ENCODE measurements at regions not wholly inside any gene's neighbourhood (a gene's known extent, or its start where the extent isn't known, plus 50 kb on each side); places are given as distances from the start of the nearest gene placed in this dataset.

GRCh38 chr4:116202524-116202923 lies 882.9 kb downstream of the TRAM1L1 start (continued):
- TF ChIP-seq, protein P1, sequence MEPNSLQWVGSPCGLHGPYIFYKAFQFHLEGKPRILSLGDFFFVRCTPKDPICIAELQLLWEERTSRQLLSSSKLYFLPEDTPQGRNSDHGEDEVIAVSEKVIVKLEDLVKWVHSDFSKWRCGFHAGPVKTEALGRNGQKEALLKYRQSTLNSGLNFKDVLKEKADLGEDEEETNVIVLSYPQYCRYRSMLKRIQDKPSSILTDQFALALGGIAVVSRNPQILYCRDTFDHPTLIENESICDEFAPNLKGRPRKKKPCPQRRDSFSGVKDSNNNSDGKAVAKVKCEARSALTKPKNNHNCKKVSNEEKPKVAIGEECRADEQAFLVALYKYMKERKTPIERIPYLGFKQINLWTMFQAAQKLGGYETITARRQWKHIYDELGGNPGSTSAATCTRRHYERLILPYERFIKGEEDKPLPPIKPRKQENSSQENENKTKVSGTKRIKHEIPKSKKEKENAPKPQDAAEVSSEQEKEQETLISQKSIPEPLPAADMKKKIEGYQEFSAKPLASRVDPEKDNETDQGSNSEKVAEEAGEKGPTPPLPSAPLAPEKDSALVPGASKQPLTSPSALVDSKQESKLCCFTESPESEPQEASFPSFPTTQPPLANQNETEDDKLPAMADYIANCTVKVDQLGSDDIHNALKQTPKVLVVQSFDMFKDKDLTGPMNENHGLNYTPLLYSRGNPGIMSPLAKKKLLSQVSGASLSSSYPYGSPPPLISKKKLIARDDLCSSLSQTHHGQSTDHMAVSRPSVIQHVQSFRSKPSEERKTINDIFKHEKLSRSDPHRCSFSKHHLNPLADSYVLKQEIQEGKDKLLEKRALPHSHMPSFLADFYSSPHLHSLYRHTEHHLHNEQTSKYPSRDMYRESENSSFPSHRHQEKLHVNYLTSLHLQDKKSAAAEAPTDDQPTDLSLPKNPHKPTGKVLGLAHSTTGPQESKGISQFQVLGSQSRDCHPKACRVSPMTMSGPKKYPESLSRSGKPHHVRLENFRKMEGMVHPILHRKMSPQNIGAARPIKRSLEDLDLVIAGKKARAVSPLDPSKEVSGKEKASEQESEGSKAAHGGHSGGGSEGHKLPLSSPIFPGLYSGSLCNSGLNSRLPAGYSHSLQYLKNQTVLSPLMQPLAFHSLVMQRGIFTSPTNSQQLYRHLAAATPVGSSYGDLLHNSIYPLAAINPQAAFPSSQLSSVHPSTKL (CRISPR knock-in tag; IDR thresholded peaks at IDR 0.05): no peak

- Histone ChIP-seq H3K4me1 (ENCODE audit: insufficient read depth, low read length) (no peaks in the 10 kb centered on the region), H3K36me3 (replicated peaks in 1 of 2; ENCODE audit: control insufficient read depth in 1 of 2, insufficient read depth in 2 of 2, low read length in 2 of 2) (no peaks in the 10 kb centered on the region), H3K9ac (ENCODE audit: insufficient read depth, low read depth, low read length) (no peak overlapping the region), H3K9me3 (ENCODE audit: low read length) (no peaks in the 10 kb centered on the region), H3K4me3 (replicated peaks in 1 of 3; ENCODE audit: insufficient read depth in 1 of 3, low read depth in 2 of 3, low read length in 3 of 3) (no peak overlapping the region), H3K27ac (ENCODE audit: extremely low read length, insufficient read depth, low read length) (no peak overlapping the region), H3K79me2 (ENCODE audit: insufficient read depth, low read length) (no peaks in the 10 kb centered on the region), H3K4me2 (ENCODE audit: low read depth, low read length) (no peak overlapping the region), H4K20me1 (ENCODE audit: insufficient read depth, low read length) (no peaks in the 10 kb centered on the region), H3K27me3 (ENCODE audit: control insufficient read depth in 1 of 2, insufficient read depth in 2 of 2, low read length in 2 of 2) (no peaks in the 10 kb centered on the region), H2AFZ (ENCODE audit: low read length) (no peak overlapping the region)
- intact Hi-C loops (cut with micrococcal nuclease; ENCODE audit: unreplicated experiment) (no loop called here), in situ Hi-C loops (cut with HindIII; ENCODE audit: extremely low pct_ligation_motif_present, low pct_unique_long_range_greater_than_20kb) (no loop called here)
- ChIA-PET POLR2A (no interaction called here), CTCF (ENCODE audit: low intra/inter-chr PET ratio, low total read pairs) (no interaction called here)
- FAIRE-seq (no peak), ATAC-seq (no peak), DNase-seq (ENCODE audit: low spot score) (no peak)
- no TSS peak for BruUV-seq (replicated peaks)
- WGBS (ENCODE audit: low lambda C conversion rate): 15% methylated on average over 3 of the region's 3 CpGs
- TF ChIP-seq GPN1 (CRISPR knock-in tag; IDR thresholded peaks at IDR 0.05; ENCODE audit: borderline replicate concordance): no peak
- no peak for TF ChIP-seq ZNF230 (CRISPR knock-in tag; IDR thresholded peaks at IDR 0.05)
- no peak for TF ChIP-seq FUBP1 (CRISPR knock-in tag; IDR thresholded peaks at IDR 0.05; ENCODE audit: borderline replicate concordance)
- no peak for TF ChIP-seq ZNF713 (CRISPR knock-in tag; IDR thresholded peaks at IDR 0.05)
- TF ChIP-seq TRIM24 (CRISPR knock-in tag; IDR thresholded peaks at IDR 0.05): no peak
- no peak for TF ChIP-seq SRSF1 (optimal IDR thresholded peaks at IDR 0.05; ENCODE audit: low read depth, low read length)
- TF ChIP-seq JUNB (CRISPR knock-in tag; IDR thresholded peaks at IDR 0.05; ENCODE audit: borderline replicate concordance): no peak
- no peak for TF ChIP-seq ZFX (CRISPR knock-in tag; IDR thresholded peaks at IDR 0.05; ENCODE audit: low read depth)
- TF ChIP-seq RBFOX2 (IDR thresholded peaks at IDR 0.05; ENCODE audit: low read depth, low read length): no peak
- no peak for TF ChIP-seq AGO2 (optimal IDR thresholded peaks at IDR 0.05; ENCODE audit: low read depth, low read length)
- TF ChIP-seq ZNF121 (CRISPR knock-in tag; IDR thresholded peaks at IDR 0.05): no peak
- TF ChIP-seq, protein P2, sequence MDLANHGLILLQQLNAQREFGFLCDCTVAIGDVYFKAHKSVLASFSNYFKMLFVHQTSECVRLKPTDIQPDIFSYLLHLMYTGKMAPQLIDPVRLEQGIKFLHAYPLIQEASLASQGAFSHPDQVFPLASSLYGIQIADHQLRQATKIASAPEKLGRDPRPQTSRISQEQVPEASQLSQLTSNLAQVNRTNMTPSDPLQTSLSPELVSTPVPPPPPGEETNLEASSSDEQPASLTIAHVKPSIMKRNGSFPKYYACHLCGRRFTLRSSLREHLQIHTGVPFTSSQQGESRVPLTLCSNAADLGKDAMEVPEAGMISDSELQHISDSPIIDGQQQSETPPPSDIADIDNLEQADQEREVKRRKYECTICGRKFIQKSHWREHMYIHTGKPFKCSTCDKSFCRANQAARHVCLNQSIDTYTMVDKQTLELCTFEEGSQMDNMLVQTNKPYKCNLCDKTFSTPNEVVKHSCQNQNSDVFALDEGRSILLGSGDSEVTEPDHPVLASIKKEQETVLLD (CRISPR knock-in tag; IDR thresholded peaks at IDR 0.05; ENCODE audit: low read depth): no peak
- no peak for TF ChIP-seq ZNF33B (CRISPR knock-in tag; IDR thresholded peaks at IDR 0.05)
- TF ChIP-seq PBX3 (CRISPR knock-in tag; IDR thresholded peaks at IDR 0.05; ENCODE audit: borderline replicate concordance): no peak
- no peak for TF ChIP-seq NPAS2 (CRISPR knock-in tag; IDR thresholded peaks at IDR 0.05; ENCODE audit: borderline replicate concordance)
Measured at GRCh38 chr4:116197317-116197809, 888.0 kb downstream of the TRAM1L1 start.

Data from HepG2 (cell line).